Thyroid gland (tissue), 4 donors: ENCODE measurements at regions not wholly inside any gene's neighbourhood (a gene's known extent, or its start where the extent isn't known, plus 50 kb on each side); places are given as distances from the start of the nearest gene placed in this dataset.

Source experiments
- CTCF ChIP-seq, 6 experiments: fragments of 200-600 bp in 3 of 6; fragments of 450-650 bp in 3 of 6; sonication (generic) in 3 of 6; IDR thresholded peaks; one replicate each; pipeline ENCODE4 v1.5.1; 2016 to 2019; ENCODE audit warnings: antibody characterized with exemption in 6 of 6, mild to moderate bottlenecking in 2 of 6, inconsistent platforms in 1 of 6, moderate library complexity in 1 of 6
- POLR2A ChIP-seq, 2 donors: fragments of 450-650 bp; IDR thresholded peaks; one replicate each; pipeline ENCODE4 v1.6.1; 2017; ENCODE audit warnings: antibody characterized with exemption in 2 of 2, mild to moderate bottlenecking in 2 of 2, moderate library complexity in 1 of 2

GRCh38 chr2:211259831-211260476 is 703.6 kb downstream of the CPS1 start:
- TF ChIP-seq POLR2A (IDR thresholded peaks at IDR 0.05) (no peak), CTCF (IDR thresholded peaks at IDR 0.05) (no peak)
